ENCODE measurements at regions not wholly inside any gene's neighbourhood (a gene's known extent, or its start where the extent isn't known, plus 50 kb on each side); places are given as distances from the start of the nearest gene placed in this dataset.

DNA sequence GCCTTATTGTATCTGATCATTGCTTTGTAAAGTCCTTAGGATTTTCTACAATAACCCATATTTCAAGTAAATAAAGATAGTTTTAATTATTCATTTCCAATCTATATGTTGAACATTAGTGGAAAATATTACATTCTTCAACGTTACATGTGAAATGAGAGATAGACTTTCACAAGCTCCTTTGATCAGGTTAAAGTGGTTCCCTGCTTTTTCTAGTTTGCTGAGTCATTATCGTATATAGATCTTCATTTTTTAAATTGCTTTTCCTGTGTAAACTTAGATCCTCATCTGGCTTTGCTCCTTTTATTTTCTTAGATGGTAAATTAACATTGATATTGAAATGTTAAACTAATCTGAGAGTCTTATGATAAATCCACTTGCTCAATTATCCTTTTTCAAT, 599.0 kb downstream of the TRAM1L1 start:
- Mint-ChIP-seq H3K27me3 (no peaks in the 10 kb centered on the region), H3K27ac (no peak overlapping the region), H3K36me3 (ENCODE audit: low read depth) (no peaks in the 10 kb centered on the region), H3K9me3 (no peaks in the 10 kb centered on the region), H3K4me3 (no peak overlapping the region), H3K4me1 (no peaks in the 10 kb centered on the region)
- ChIA-PET POLR2A (no interaction called here), CTCF (no interaction called here)
- no peak for DNase-seq

DNA sequence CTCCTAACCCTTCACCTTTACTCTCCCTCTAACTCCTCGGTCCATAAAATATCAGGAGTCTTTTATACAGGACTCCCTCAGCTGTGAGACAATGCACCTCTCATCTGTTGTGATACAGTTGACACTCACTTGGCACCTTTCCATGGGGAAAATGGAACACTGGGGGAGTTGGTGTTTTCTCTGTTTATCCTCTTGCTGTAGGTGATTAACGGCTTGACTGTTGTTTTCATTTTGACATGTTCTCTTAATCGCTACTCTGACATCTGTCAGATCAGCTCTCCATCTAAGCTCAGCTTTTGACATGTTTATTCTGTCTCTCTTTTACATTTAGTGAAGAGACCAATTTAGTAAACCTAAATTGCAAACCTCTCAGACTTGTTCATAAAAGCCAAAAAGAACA, 604.8 kb downstream of the TRAM1L1 start:
- H3K36me3 Mint-ChIP-seq (ENCODE audit: low read depth), result no peaks in the 10 kb centered on the region
- no peak overlapping the region for H3K4me3 Mint-ChIP-seq
- no peaks in the 10 kb centered on the region for H3K4me1 Mint-ChIP-seq
- H3K27ac Mint-ChIP-seq, result no peak overlapping the region
- CTCF ChIA-PET, result no interaction called here
- H3K9me3 Mint-ChIP-seq, result peaks cover 2% of the 10 kb centered on the region
- H3K27me3 Mint-ChIP-seq, result no peaks in the 10 kb centered on the region
- POLR2A ChIA-PET, result no interaction called here
- no peak for DNase-seq

DNA sequence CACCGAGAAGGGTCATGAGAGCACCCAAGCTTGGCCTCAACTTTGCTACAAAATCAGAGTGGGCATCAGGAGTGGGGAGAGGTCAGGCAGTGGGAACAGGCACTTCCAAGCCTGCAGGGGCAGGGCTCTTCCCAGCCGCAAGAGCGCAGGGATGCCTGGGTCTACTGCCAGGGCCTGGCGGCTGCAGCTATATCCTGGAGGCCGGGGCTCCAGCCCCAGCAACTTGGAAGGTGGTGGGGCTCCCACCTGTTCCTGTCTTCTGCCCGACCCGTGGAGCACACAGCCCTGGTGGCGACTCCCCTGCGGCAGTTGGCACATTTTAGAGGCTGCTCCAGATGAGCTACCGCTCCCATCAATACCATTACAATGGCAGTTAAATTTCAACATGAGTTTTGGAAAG, 607.0 kb downstream of the TRAM1L1 start:
- no peak for DNase-seq
- no peaks in the 10 kb centered on the region for H3K36me3 Mint-ChIP-seq (ENCODE audit: low read depth)
- ChIA-PET CTCF (no interaction called here), POLR2A (no interaction called here)
- no peak overlapping the region for H3K27ac Mint-ChIP-seq
- peaks cover 2% of the 10 kb centered on the region for H3K9me3 Mint-ChIP-seq
- no peaks in the 10 kb centered on the region for H3K27me3 Mint-ChIP-seq
- H3K4me3 Mint-ChIP-seq, result no peak overlapping the region
- no peaks in the 10 kb centered on the region for H3K4me1 Mint-ChIP-seq

DNA sequence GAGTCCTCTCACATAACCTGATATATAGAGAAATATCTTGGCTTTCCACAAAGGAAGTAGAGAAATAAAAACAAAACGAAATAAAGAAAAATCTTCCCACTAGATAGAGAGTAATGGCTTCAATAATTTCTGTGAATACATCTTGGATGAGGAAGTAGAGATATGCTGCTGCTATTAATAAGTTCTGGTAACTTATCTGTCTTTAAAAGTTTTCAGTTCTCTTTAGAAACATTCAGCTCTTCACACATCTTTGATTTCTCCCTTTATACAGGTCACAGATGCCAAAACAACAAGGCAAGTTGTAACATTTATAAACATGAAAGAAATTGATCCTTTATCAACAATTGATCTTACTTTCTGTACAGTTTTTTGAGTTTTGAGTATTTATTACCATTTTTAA, 615.8 kb downstream of the TRAM1L1 start:
- CTCF ChIA-PET, result no interaction called here
- Mint-ChIP-seq H3K9me3 (no peaks in the 10 kb centered on the region), H3K27ac (no peak overlapping the region), H3K36me3 (ENCODE audit: low read depth) (no peaks in the 10 kb centered on the region), H3K27me3 (no peaks in the 10 kb centered on the region), H3K4me1 (no peaks in the 10 kb centered on the region), H3K4me3 (no peak overlapping the region)
- DNase-seq, result no peak
- POLR2A ChIA-PET, result no interaction called here

DNA sequence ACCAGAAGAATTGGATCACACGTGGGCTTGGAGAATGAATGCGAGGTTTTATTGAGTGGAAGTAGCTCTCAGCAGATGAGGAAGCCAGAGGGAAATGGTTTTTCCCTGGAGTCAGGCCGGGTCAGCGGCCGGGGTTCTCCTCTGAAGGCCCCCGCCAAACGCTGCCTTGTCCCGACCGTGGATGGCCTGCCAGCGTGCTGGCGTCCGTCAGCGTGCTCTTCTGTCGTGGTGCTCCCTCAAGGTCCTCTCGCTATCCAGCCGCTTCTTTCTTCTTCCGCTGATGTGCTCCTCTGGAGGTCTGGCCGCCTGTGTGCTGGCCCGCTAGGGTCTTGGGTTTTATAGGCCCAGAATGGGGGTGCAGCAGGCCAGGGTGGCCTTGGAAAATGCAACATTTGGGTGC, 632.2 kb downstream of the TRAM1L1 start:
- no peaks in the 10 kb centered on the region for H3K9me3 Mint-ChIP-seq
- H3K27ac Mint-ChIP-seq, result no peak overlapping the region
- no peak for DNase-seq
- no peaks in the 10 kb centered on the region for H3K4me1 Mint-ChIP-seq
- H3K27me3 Mint-ChIP-seq, result no peaks in the 10 kb centered on the region
- ChIA-PET CTCF (no interaction called here), POLR2A (no interaction called here)
- H3K4me3 Mint-ChIP-seq, result no peak overlapping the region
- H3K36me3 Mint-ChIP-seq (ENCODE audit: low read depth), result no peaks in the 10 kb centered on the region

DNA sequence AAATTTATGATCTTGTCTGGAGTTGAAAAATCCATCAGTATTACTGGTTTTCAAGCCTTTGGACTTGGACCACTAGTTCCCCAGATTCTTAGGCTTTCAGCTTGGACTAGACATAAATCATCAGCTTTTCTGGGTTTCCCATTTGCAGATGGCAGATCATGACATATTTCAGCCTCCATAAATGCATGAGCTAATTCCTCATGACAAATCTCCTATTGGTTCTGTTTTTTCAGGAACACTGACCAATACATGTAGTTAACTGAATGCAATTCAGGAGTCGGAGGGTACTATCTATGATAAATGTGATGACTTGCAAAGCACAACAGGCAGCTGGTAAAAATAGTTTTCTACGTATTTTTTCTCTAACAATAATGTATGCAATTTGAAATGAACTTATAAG, 635.6 kb downstream of the TRAM1L1 start:
- no peak overlapping the region for H3K27ac Mint-ChIP-seq
- H3K4me1 Mint-ChIP-seq, result no peaks in the 10 kb centered on the region
- no peak overlapping the region for H3K4me3 Mint-ChIP-seq
- ChIA-PET POLR2A (no interaction called here), CTCF (no interaction called here)
- H3K9me3 Mint-ChIP-seq, result no peaks in the 10 kb centered on the region
- no peak for DNase-seq
- H3K36me3 Mint-ChIP-seq (ENCODE audit: low read depth), result no peaks in the 10 kb centered on the region
- H3K27me3 Mint-ChIP-seq, result no peaks in the 10 kb centered on the region

DNA sequence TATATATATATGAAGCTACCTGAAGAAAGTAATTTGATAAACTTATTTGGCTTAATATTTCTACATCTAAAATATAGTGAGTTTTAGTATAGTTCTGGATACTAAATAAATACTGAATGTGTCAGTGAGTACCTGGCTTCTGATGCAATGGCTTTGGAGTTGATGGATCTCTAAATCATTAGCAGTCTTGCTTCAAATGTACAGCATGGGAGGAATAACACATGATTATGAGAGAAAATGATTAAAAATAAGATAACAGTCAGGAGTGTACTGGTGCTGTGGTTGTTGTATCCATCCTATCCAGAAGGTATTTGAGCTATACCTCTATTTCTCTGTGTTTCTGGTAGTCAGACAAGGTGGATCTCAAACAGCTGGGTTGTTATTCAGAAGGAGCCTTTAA, 641.3 kb downstream of the TRAM1L1 start:
- ChIA-PET POLR2A (no interaction called here), CTCF (no interaction called here)
- Mint-ChIP-seq H3K4me3 (no peak overlapping the region), H3K27ac (no peak overlapping the region), H3K9me3 (no peaks in the 10 kb centered on the region), H3K27me3 (no peaks in the 10 kb centered on the region), H3K4me1 (no peaks in the 10 kb centered on the region), H3K36me3 (ENCODE audit: low read depth) (no peaks in the 10 kb centered on the region)
- DNase-seq, result no peak

DNA sequence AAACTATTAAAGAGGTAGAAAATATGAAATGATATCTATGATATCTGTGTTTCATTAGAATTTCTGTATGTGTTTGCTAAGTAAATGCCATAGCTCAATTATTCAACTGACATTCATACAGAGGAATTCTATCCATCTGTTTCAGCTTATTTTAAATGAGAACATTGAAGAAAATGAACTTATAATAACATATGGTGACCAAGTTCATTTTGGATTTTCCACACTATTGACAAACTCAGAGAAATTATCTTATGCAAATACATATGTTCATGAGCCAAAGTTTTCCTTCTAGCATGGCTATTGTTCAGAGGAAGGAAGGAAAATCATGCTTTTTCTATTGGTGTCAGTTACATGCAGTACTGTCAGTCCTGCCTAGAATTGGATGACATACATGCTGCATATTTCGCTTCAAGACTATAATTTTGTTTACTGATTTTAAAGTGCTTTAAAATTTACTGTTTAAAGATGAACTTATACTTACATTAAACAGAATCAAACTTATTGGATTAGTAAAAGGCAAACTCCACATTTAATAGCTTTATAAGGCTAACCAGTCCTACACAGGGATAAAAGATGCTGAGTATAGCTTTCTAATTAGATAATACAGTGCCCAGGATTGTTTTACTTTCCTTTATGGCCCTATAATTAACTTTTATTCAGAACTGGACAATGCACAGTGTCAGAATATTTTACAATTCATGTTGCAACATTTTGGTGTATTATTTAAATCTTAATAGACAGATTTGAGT, 646.2 kb downstream of the TRAM1L1 start:
- Mint-ChIP-seq H3K27me3 (no peaks in the 10 kb centered on the region), H3K9me3 (no peaks in the 10 kb centered on the region), H3K4me3 (no peak overlapping the region), H3K4me1 (no peaks in the 10 kb centered on the region), H3K36me3 (ENCODE audit: low read depth) (no peaks in the 10 kb centered on the region), H3K27ac (no peak overlapping the region)
- CTCF ChIA-PET, result no interaction called here
- no peak for DNase-seq
- POLR2A ChIA-PET, result no interaction called here

DNA sequence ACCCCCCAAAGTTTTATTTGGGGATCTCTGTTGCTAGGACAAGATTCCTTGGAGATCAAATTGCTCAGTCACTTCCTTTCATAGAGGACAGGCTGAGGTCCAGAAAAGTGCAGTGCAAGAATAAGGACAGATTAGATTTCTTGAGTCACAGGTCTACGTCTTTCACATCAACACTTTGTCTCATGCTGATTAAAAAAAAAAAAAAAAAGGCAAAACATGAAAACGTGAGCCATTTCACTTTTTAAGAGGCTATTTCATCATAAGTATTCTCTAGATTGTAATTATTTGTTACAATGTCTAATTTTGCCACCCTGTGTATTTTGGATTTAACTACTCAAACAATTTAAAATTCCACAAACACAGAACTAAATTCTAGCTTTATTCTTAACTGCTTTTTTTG, 647.0 kb downstream of the TRAM1L1 start:
- Mint-ChIP-seq H3K9me3 (no peaks in the 10 kb centered on the region), H3K4me1 (no peaks in the 10 kb centered on the region), H3K4me3 (no peak overlapping the region), H3K27ac (no peak overlapping the region), H3K36me3 (ENCODE audit: low read depth) (no peaks in the 10 kb centered on the region), H3K27me3 (no peaks in the 10 kb centered on the region)
- ChIA-PET CTCF (no interaction called here), POLR2A (no interaction called here)
- DNase-seq, result no peak

DNA sequence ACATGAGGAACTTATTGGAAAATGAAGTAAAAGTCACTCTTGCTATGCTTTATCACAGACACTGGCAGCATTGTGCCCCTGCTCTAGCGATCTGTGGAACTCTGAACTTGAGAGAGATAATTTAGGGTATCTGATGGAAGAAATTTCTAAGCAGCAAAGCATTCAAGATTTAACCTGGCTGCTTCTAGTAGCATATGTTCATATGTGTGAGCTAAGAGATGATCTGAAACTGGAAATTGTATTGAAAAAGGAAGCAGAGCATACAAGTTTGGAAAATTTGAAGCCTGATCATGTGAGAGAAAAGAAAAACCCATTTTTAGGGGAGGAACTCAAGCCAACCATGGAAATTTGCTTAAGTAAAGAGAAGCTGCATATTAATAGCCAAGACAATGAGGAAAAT, 657.7 kb downstream of the TRAM1L1 start:
- Mint-ChIP-seq H3K4me1 (no peaks in the 10 kb centered on the region), H3K27me3 (no peaks in the 10 kb centered on the region), H3K4me3 (no peak overlapping the region), H3K27ac (no peak overlapping the region), H3K36me3 (ENCODE audit: low read depth) (no peaks in the 10 kb centered on the region), H3K9me3 (peaks cover 14% of the 10 kb centered on the region)
- ChIA-PET CTCF (no interaction called here), POLR2A (no interaction called here)
- no peak for DNase-seq

DNA sequence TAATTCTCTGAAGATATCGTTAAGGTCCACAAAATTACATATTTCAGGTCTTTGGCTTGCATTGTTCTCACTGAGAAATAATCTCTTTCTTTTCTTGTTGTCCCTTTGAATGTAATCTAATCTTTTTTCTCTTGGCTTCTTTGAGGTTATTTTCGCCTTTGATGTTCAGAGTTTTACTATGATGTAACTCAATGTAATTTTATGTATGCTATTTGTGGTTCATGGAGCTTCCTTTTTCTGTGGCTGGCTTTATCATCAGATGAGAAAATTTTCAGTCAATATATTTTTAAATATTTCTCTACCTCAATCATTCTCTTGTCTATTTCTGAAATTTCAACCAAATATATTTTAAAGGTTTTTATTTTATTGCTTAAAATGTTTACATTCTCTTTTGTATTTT, 672.2 kb downstream of the TRAM1L1 start:
- no peak for DNase-seq
- no peaks in the 10 kb centered on the region for H3K36me3 Mint-ChIP-seq (ENCODE audit: low read depth)
- POLR2A ChIA-PET, result no interaction called here
- H3K4me3 Mint-ChIP-seq, result no peak overlapping the region
- no peaks in the 10 kb centered on the region for H3K4me1 Mint-ChIP-seq
- H3K9me3 Mint-ChIP-seq, result no peaks in the 10 kb centered on the region
- CTCF ChIA-PET, result no interaction called here
- no peak overlapping the region for H3K27ac Mint-ChIP-seq
- H3K27me3 Mint-ChIP-seq, result no peaks in the 10 kb centered on the region

DNA sequence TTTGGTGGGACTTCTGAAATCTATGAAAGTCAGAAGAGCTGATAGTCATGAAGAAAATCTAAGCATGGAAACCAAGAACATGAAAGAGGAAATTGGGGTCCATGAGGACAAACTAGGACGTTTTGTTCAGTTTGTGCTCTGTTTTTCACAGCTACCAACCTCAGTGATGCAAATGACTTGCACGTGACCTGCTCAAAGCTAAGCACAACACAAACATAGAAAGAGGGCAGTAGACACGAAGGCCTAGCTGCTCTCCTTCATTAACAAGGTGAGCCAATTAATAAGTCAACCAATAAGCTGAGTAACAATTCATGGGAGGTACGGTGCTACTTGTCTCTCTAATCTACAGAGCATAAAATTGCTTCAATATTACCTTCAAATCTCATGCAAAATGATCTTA, 684.1 kb downstream of the TRAM1L1 start:
- Mint-ChIP-seq H3K36me3 (ENCODE audit: low read depth) (no peaks in the 10 kb centered on the region), H3K27me3 (no peaks in the 10 kb centered on the region), H3K27ac (no peak overlapping the region), H3K4me1 (no peaks in the 10 kb centered on the region), H3K4me3 (no peak overlapping the region), H3K9me3 (no peaks in the 10 kb centered on the region)
- ChIA-PET CTCF (no interaction called here), POLR2A (no interaction called here)
- DNase-seq, result no peak

DNA sequence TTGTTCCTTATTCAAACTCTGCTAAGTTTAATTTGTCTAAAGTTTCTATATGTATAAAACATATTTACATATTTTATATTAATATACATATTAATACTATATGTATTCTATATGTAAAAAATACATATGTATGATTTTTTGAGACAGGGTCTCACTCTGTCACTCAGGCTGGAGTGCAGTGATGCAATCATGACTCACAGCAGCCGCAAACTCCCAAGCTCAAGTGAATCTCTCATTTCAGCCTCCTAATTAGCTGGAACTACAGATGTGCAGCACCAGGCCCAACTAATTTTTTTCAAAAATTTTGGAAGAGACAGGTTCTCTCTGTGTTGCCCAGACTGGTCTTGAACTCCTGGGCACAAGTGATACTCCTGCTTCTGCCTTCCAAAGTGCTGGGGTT, 684.9 kb downstream of the TRAM1L1 start:
- ChIA-PET POLR2A (no interaction called here), CTCF (no interaction called here)
- no peak overlapping the region for H3K4me3 Mint-ChIP-seq
- H3K27ac Mint-ChIP-seq, result no peak overlapping the region
- DNase-seq, result no peak
- H3K4me1 Mint-ChIP-seq, result no peaks in the 10 kb centered on the region
- no peaks in the 10 kb centered on the region for H3K9me3 Mint-ChIP-seq
- no peaks in the 10 kb centered on the region for H3K36me3 Mint-ChIP-seq (ENCODE audit: low read depth)
- H3K27me3 Mint-ChIP-seq, result no peaks in the 10 kb centered on the region

DNA sequence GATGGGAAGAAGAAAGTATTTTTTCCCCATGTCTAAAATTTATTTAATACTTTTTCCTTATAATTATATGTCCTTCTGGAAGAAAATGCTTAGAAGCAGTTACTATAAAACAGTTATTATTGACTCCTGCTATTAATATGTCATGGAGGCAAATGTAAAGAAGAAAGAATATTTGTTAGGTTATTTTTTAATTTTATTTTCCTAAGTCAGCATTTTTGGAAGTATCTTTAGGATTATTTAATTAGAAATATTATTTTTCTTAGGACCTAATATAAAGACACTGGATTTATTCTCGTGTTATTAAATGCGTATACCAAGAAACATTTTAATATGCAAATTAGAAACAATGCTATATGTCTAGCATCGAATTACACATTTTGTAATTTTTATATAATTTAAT, 687.7 kb downstream of the TRAM1L1 start:
- DNase-seq, result no peak
- ChIA-PET POLR2A (no interaction called here), CTCF (no interaction called here)
- H3K9me3 Mint-ChIP-seq, result no peaks in the 10 kb centered on the region
- H3K36me3 Mint-ChIP-seq (ENCODE audit: low read depth), result no peaks in the 10 kb centered on the region
- no peak overlapping the region for H3K27ac Mint-ChIP-seq
- H3K4me1 Mint-ChIP-seq, result no peaks in the 10 kb centered on the region
- H3K27me3 Mint-ChIP-seq, result no peaks in the 10 kb centered on the region
- no peak overlapping the region for H3K4me3 Mint-ChIP-seq

DNA sequence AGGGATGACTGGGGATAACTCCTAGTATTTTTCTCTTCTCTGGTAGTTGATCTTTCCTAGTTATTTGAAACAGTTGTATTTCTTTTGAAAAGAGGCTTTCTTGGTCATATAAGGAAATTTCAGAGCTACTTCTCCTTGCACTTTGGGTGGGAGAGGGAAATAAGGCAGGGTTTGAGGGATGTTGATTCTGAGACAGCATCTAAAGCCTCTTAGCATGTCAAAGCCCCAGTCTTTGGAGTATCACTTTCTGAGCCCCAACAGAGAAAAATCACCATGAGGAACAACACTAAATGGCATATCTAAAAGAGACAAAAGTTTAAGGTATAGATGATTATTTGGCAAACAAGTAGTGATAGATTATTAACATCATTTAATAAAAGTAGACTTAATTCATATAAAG, 688.1 kb downstream of the TRAM1L1 start:
- CTCF ChIA-PET, result no interaction called here
- no peak for DNase-seq
- Mint-ChIP-seq H3K9me3 (no peaks in the 10 kb centered on the region), H3K27ac (no peak overlapping the region), H3K4me3 (no peak overlapping the region), H3K36me3 (ENCODE audit: low read depth) (no peaks in the 10 kb centered on the region), H3K4me1 (no peaks in the 10 kb centered on the region), H3K27me3 (no peaks in the 10 kb centered on the region)
- POLR2A ChIA-PET, result no interaction called here
